ENCODE measurements at regions not wholly inside any gene's neighbourhood (a gene's known extent, or its start where the extent isn't known, plus 50 kb on each side); places are given as distances from the start of the nearest gene placed in this dataset.

GRCh38 chr3:74115906-74116305 lies 491.2 kb upstream of the PDZRN3 start:
- no peak overlapping the region for H3K27ac Mint-ChIP-seq (ENCODE audit: unreplicated experiment)
- peaks cover 3% of the 10 kb centered on the region for H3K9me3 Mint-ChIP-seq (ENCODE audit: unreplicated experiment)
- H3K36me3 Mint-ChIP-seq (ENCODE audit: unreplicated experiment) = peaks cover 5% of the 10 kb centered on the region
- DNase-seq = no peak
- no peaks in the 10 kb centered on the region for H3K4me1 Mint-ChIP-seq (ENCODE audit: low read depth, unreplicated experiment)
- TF ChIP-seq, protein P1, sequence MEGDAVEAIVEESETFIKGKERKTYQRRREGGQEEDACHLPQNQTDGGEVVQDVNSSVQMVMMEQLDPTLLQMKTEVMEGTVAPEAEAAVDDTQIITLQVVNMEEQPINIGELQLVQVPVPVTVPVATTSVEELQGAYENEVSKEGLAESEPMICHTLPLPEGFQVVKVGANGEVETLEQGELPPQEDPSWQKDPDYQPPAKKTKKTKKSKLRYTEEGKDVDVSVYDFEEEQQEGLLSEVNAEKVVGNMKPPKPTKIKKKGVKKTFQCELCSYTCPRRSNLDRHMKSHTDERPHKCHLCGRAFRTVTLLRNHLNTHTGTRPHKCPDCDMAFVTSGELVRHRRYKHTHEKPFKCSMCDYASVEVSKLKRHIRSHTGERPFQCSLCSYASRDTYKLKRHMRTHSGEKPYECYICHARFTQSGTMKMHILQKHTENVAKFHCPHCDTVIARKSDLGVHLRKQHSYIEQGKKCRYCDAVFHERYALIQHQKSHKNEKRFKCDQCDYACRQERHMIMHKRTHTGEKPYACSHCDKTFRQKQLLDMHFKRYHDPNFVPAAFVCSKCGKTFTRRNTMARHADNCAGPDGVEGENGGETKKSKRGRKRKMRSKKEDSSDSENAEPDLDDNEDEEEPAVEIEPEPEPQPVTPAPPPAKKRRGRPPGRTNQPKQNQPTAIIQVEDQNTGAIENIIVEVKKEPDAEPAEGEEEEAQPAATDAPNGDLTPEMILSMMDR (IDR thresholded peaks at IDR 0.05; ENCODE audit: partially characterized antibody, unreplicated experiment) = no peak
- H3K4me3 Mint-ChIP-seq (ENCODE audit: unreplicated experiment) = no peak overlapping the region
- no peaks in the 10 kb centered on the region for H3K27me3 Mint-ChIP-seq (ENCODE audit: unreplicated experiment)

GRCh38 chr3:74107451-74107850 lies 482.7 kb upstream of the PDZRN3 start:
- Mint-ChIP-seq H3K36me3 (ENCODE audit: unreplicated experiment) (no peaks in the 10 kb centered on the region), H3K27ac (ENCODE audit: unreplicated experiment) (no peak overlapping the region), H3K4me3 (ENCODE audit: unreplicated experiment) (no peak overlapping the region), H3K4me1 (ENCODE audit: low read depth, unreplicated experiment) (peaks cover 3% of the 10 kb centered on the region), H3K27me3 (ENCODE audit: unreplicated experiment) (no peaks in the 10 kb centered on the region), H3K9me3 (ENCODE audit: unreplicated experiment) (no peaks in the 10 kb centered on the region)
- no peak for DNase-seq
- TF ChIP-seq, protein P1 (IDR thresholded peaks at IDR 0.05; ENCODE audit: partially characterized antibody, unreplicated experiment) = no peak

DNA sequence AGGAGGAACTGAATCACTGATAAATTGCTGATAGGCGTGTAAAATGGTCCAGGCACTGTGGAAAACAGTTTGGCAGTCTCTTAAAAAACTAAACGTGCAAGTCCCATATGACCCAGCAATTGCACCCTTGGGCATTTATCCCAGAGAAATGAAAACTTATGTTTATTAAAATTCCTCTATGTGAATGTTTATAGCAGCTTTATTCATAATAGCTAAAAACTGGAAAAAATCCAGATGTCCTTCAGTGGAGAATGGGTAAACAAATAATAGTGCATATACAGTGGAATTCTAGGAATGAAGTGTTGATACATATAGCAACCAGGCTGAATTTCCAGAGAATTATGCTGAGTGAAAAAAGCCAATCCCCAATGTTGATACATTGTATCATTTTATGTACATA lies 482.2 kb upstream of the PDZRN3 start:
- H3K4me1 Mint-ChIP-seq (ENCODE audit: low read depth, unreplicated experiment) = peaks cover 3% of the 10 kb centered on the region
- H3K4me3 Mint-ChIP-seq (ENCODE audit: unreplicated experiment) = no peak overlapping the region
- no peak overlapping the region for H3K27ac Mint-ChIP-seq (ENCODE audit: unreplicated experiment)
- no peak for DNase-seq
- TF ChIP-seq, protein P1 (IDR thresholded peaks at IDR 0.05; ENCODE audit: partially characterized antibody, unreplicated experiment) = no peak
- H3K27me3 Mint-ChIP-seq (ENCODE audit: unreplicated experiment) = no peaks in the 10 kb centered on the region
- no peaks in the 10 kb centered on the region for H3K36me3 Mint-ChIP-seq (ENCODE audit: unreplicated experiment)
- no peaks in the 10 kb centered on the region for H3K9me3 Mint-ChIP-seq (ENCODE audit: unreplicated experiment)

DNA sequence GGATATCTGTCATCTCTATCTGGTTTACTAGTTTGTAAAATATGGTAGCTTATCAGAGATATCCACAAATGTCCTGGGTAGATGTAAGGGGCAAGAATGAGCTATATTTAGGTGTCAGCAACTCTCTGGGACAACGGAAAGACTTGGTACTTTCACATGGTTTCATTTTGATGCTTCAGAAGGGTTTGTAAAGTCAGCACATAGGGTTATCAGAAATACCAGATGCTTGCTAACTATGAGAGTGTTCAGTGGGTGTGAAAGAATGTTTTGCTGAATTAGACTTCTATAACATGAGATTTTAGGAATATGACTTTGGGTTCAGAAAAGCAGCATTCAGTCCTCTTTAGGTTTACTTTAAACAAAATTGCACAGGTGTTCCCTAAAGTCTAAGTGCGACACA lies 466.5 kb upstream of the PDZRN3 start:
- DNase-seq = no peak
- Mint-ChIP-seq H3K9me3 (ENCODE audit: unreplicated experiment) (no peaks in the 10 kb centered on the region), H3K27me3 (ENCODE audit: unreplicated experiment) (no peaks in the 10 kb centered on the region), H3K4me3 (ENCODE audit: unreplicated experiment) (no peak overlapping the region), H3K27ac (ENCODE audit: unreplicated experiment) (no peak overlapping the region), H3K36me3 (ENCODE audit: unreplicated experiment) (no peaks in the 10 kb centered on the region), H3K4me1 (ENCODE audit: low read depth, unreplicated experiment) (no peaks in the 10 kb centered on the region)
- TF ChIP-seq, protein P1 (IDR thresholded peaks at IDR 0.05; ENCODE audit: partially characterized antibody, unreplicated experiment) = no peak

- Mint-ChIP-seq H3K36me3 (ENCODE audit: unreplicated experiment) (no peaks in the 10 kb centered on the region), H3K9me3 (ENCODE audit: unreplicated experiment) (no peaks in the 10 kb centered on the region), H3K27ac (ENCODE audit: unreplicated experiment) (no peak overlapping the region), H3K27me3 (ENCODE audit: unreplicated experiment) (no peaks in the 10 kb centered on the region), H3K4me1 (ENCODE audit: low read depth, unreplicated experiment) (no peaks in the 10 kb centered on the region), H3K4me3 (ENCODE audit: unreplicated experiment) (no peak overlapping the region)
- TF ChIP-seq, protein P1 (IDR thresholded peaks at IDR 0.05; ENCODE audit: partially characterized antibody, unreplicated experiment) = no peak
- DNase-seq = no peak
Measured at GRCh38 chr3:74089814-74090213, 465.1 kb upstream of the PDZRN3 start.
